SK-N-MC (cell line): ENCODE measurements at regions not wholly inside any gene's neighbourhood (a gene's known extent, or its start where the extent isn't known, plus 50 kb on each side); places are given as distances from the start of the nearest gene placed in this dataset.
"Not testable (repeated sequence)": the region's sequence is repeated elsewhere in the genome, so short reads cannot be mapped to it uniquely, and the experiment has no call there.

Experiments
- DNase-seq: peaks from one replicate; pipeline ENCODE4 v3.0.0-alpha.2; 2011; ENCODE audit warnings: low read depth, low spot score
- H3K27ac ChIP-seq: fragments of 200-600 bp; sonication (generic); 2 replicates; pipeline ENCODE4 v1.5.1; 2016; ENCODE audit warnings: mixed run types
- H3K36me3 ChIP-seq: fragments of 200-600 bp; sonication (generic); 2 replicates; pipeline ENCODE4 v1.6.1; 2017; ENCODE audit warnings: antibody characterized with exemption, low read length, mixed read lengths; ENCODE audit not compliant: insufficient read depth
- H3K4me3 ChIP-seq: fragments of 200-600 bp; sonication (generic); 2 replicates; pipeline ENCODE4 v1.5.1; 2016
- H3K9ac ChIP-seq: fragments of 200-600 bp; sonication (generic); 2 replicates; pipeline ENCODE4 v1.8.0; 2017; ENCODE audit warnings: mixed run types, mixed read lengths; ENCODE audit not compliant: insufficient read length
- H3K9me3 ChIP-seq: fragments of 200-600 bp; sonication (generic); 2 replicates; pipeline ENCODE4 v1.6.1; 2017; ENCODE audit warnings: low read depth, mild to moderate bottlenecking, antibody characterized with exemption, low read length, moderate library complexity, mixed read lengths
- EZH2 ChIP-seq: fragments of 200-600 bp; sonication (generic); IDR thresholded peaks from one replicate; pipeline ENCODE4 v1.6.1; 2017; ENCODE audit warnings: antibody characterized with exemption
- FOXP2 ChIP-seq: optimal IDR thresholded peaks from 2 replicates; pipeline ENCODE3; 2011; ENCODE audit warnings: mild to moderate bottlenecking, moderate library complexity; ENCODE audit not compliant: insufficient read depth; ENCODE audit errors: extremely low read length, control extremely low read depth
- POLR2AphosphoS5 ChIP-seq: IDR thresholded peaks from 2 replicates; pipeline ENCODE4 v1.6.1; 2012; ENCODE audit warnings: mild to moderate bottlenecking, low read depth, low read length, borderline replicate concordance

- no peak for DNase-seq
- Histone ChIP-seq H3K9ac (no peak overlapping the region), H3K36me3 (peaks cover 6% of the 10 kb centered on the region; the same call in 1 of the 2 replicates), H3K4me3 (no peak overlapping the region), H3K27ac (no peak overlapping the region), H3K9me3 (no peaks in the 10 kb centered on the region)
- no peak for TF ChIP-seq EZH2
- TF ChIP-seq FOXP2: no peak
- TF ChIP-seq POLR2AphosphoS5: no peak
Measured at GRCh38 chr3:144583871-144584270, 612.2 kb downstream of the DIPK2A start.

DNA sequence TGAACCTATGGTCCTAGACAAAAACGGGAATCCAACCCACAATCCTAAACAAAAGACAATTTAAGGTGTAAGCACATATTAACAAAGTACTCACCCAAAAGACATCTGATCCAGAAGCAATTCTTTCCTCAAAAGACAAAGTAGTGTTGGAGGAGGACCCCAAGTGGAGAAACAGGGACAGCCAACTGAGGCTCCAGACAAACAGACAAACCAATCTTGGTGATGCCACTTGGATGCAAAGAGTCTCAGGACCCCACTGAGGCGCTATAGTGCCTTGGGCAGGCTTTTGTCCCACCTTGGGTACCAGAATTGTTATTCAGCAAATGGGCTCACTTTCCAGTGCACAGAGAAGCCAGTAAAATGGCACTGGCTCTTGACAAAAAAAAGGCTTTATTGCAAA, 613.8 kb downstream of the DIPK2A start:
- Histone ChIP-seq H3K27ac (no peak overlapping the region), H3K9ac (no peak overlapping the region), H3K36me3 (peaks cover 6% of the 10 kb centered on the region; the same call in 1 of the 2 replicates), H3K4me3 (no peak overlapping the region), H3K9me3 (no peaks in the 10 kb centered on the region)
- DNase-seq: no peak
- TF ChIP-seq POLR2AphosphoS5: no peak
- no peak for TF ChIP-seq FOXP2
- no peak for TF ChIP-seq EZH2

GRCh38 chr3:144585953-144586352, 614.3 kb downstream of the DIPK2A start:
- DNase-seq: no peak
- no peak for TF ChIP-seq POLR2AphosphoS5
- no peak for TF ChIP-seq EZH2
- no peak for TF ChIP-seq FOXP2
- H3K27ac ChIP-seq: peak overlapping the region; percentile 79
- peaks cover 6% of the 10 kb centered on the region; the same call in 1 of the 2 replicates for H3K36me3 ChIP-seq
- H3K4me3 ChIP-seq: no peak overlapping the region
- H3K9ac ChIP-seq: no peak overlapping the region
- no peaks in the 10 kb centered on the region for H3K9me3 ChIP-seq

DNA sequence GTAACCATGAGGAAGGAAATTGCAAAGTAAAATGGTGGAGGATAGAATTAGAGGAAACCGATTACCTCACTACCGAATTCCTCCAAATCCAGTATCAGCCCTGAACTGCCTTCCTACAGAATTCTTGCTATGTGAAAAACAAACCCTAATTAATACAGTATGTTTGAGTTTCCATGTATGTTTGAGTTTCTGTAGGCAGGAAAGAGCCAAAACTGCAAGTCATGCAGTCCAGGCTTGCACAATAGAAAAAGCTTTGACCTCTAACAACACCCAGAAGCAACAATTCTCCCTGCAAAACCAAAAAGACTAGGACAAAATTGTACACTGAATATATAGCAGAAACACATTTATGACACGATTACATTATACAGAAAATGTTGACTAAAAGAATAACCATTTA, 614.8 kb downstream of the DIPK2A start:
- no peak for TF ChIP-seq EZH2
- no peak for TF ChIP-seq FOXP2
- no peak for TF ChIP-seq POLR2AphosphoS5
- peaks cover 6% of the 10 kb centered on the region; the same call in 1 of the 2 replicates for H3K36me3 ChIP-seq
- peak overlapping the region; percentile 79 for H3K27ac ChIP-seq
- no peak overlapping the region for H3K9ac ChIP-seq
- no peak for DNase-seq
- H3K4me3 ChIP-seq: no peak overlapping the region
- H3K9me3 ChIP-seq: no peaks in the 10 kb centered on the region

GRCh38 chr3:144590854-144591253, 619.2 kb downstream of the DIPK2A start:
- Histone ChIP-seq H3K36me3 (peaks cover 5% of the 10 kb centered on the region; the same call in 1 of the 2 replicates), H3K9ac (peak overlapping the region; percentile 13), H3K4me3 (peak overlapping the region; percentile 45), H3K9me3 (no peaks in the 10 kb centered on the region), H3K27ac (peak overlapping the region; percentile 72)
- TF ChIP-seq FOXP2: no peak
- TF ChIP-seq EZH2: no peak
- no peak for TF ChIP-seq POLR2AphosphoS5
- DNase-seq: peak; percentile 48

GRCh38 chr3:144593881-144594280, 622.3 kb downstream of the DIPK2A start:
- no peak for DNase-seq
- Histone ChIP-seq H3K9ac (no peak overlapping the region), H3K27ac (no peak overlapping the region)

DNA sequence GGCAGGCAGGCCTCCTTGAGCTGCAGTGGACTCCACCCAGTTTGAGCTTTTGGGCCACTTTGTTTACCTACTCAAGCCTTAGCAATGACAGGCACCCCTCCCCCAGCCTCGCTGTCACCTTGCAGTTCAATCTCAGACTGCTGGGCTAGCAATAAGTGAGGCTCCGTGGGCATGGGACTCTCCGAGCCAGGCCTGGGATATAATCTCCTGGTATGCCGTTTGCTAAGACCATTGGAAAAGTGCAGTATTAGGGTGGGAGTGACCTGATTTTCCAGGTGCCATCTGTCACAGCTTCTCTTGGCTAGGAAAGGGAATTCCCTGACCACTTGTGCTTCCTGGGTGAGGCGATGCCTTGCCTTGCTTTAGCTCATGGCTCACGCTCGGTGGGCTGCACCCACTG, 648.6 kb downstream of the DIPK2A start:
- H3K36me3 ChIP-seq, H3K9ac ChIP-seq, H3K9me3 ChIP-seq, H3K4me3 ChIP-seq, DNase-seq, H3K27ac ChIP-seq: not testable (repeated sequence)

More at GRCh38 chr3:144593881-144594280, 622.3 kb downstream of the DIPK2A start:
- TF ChIP-seq POLR2AphosphoS5 (no peak), EZH2 (no peak), FOXP2 (no peak)
- H3K36me3 ChIP-seq: no peaks in the 10 kb centered on the region
- H3K4me3 ChIP-seq: no peak overlapping the region
- no peaks in the 10 kb centered on the region for H3K9me3 ChIP-seq

DNA sequence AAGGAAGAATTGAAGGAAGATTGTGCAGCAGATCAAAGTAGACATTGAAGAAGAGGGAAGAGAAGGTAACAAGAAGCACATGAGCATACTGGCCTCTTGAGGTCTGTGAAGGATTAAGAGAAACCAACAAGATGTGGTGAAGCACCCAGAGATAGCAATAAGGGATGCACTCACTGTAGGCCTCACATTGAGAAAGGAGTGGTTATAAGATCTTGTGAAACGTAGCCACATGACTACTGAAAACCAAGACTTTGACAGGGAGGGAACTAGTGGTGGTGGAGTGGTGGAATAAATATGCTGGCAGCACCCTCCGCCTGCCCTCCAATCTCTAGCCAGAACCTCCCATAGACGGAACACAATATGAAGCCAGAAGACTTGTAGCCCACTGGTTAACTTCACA, 651.2 kb downstream of the DIPK2A start:
- Histone ChIP-seq H3K27ac (no peak overlapping the region), H3K9me3 (no peaks in the 10 kb centered on the region), H3K4me3 (no peak overlapping the region), H3K9ac (no peak overlapping the region), H3K36me3 (no peaks in the 10 kb centered on the region)
- TF ChIP-seq POLR2AphosphoS5 (no peak), FOXP2 (no peak), EZH2 (no peak)
- DNase-seq: no peak

DNA sequence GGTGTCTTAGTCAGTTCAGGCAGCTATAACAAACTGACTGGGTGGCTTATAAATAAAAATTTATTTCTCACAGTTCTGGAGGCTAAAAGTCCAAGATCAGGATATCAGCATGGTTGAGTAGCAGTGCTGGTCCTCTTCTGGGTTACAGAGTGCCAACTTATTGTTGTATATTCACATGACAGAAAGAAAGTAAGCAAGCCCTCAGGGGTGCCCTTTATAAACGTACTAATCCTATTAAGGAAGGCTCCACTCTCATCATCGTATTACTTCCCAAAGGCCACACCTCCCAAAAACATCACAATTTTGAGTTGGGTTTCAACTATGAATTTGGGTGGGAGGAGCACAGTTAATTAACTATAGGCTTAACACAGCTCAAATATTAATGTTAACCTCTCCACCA, 653.0 kb downstream of the DIPK2A start:
- TF ChIP-seq EZH2: no peak
- TF ChIP-seq FOXP2: no peak
- TF ChIP-seq POLR2AphosphoS5: no peak
- DNase-seq: no peak
- Histone ChIP-seq H3K36me3 (no peaks in the 10 kb centered on the region), H3K9ac (no peak overlapping the region), H3K9me3 (no peaks in the 10 kb centered on the region), H3K4me3 (no peak overlapping the region), H3K27ac (no peak overlapping the region)
